NB4 (cell line): ENCODE measurements at regions not wholly inside any gene's neighbourhood (a gene's known extent, or its start where the extent isn't known, plus 50 kb on each side); places are given as distances from the start of the nearest gene placed in this dataset.

Experiments
- POLR2A ChIP-seq: IDR thresholded peaks from 2 replicates; pipeline ENCODE4 v1.6.1; 2011; ENCODE audit warnings: mild to moderate bottlenecking; ENCODE audit not compliant: insufficient read length; ENCODE audit errors: extremely low read depth
- TF ChIP-seq, protein P1 (sequence below): IDR thresholded peaks from one replicate; pipeline ENCODE4 v1.5.1; 2012; ENCODE audit warnings: low read depth, low read length
- TF ChIP-seq, protein P2 (sequence below): IDR thresholded peaks from 2 replicates; pipeline ENCODE4 v1.6.1; 2011; ENCODE audit warnings: low read depth, low read length

DNA sequence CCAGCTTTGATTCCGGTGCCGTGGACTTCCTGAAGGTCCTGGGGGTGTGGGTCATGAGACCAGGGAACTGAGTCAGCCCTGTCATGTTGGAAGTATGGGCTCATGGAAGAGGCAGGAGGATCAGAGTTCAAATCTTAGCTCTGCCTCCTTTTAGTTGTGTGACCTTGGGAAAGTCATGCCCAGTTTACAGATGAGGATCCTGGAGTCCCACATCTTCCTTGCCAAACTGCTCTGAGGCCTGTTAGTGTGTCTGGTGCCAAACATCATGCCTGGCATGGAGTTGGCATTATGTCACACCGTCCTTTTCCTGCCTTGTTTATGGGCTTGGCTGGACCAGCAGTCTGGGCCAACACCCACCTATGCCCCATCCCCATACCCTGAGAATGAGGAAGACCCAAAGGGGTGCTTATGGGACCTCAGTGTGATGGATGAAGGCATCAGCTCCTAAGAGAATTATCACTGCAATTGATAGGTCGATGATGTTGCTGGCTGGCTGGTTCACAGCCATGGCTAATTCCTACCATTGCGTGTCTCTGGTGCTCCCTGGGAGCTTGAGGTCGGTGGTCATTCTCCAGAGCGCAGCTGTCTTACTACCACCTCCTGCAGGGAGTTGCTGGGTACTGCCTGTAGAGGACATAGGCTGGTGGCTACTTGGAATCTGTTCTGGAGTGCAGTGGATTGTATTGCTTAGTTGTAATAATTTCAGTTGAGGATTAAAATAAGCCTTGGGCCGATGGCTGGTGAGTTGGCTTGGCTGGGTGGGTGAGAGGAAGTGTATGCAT lies 140.5 kb upstream of the PITX1 start:
- no peak for TF ChIP-seq POLR2A
- TF ChIP-seq, protein P1, sequence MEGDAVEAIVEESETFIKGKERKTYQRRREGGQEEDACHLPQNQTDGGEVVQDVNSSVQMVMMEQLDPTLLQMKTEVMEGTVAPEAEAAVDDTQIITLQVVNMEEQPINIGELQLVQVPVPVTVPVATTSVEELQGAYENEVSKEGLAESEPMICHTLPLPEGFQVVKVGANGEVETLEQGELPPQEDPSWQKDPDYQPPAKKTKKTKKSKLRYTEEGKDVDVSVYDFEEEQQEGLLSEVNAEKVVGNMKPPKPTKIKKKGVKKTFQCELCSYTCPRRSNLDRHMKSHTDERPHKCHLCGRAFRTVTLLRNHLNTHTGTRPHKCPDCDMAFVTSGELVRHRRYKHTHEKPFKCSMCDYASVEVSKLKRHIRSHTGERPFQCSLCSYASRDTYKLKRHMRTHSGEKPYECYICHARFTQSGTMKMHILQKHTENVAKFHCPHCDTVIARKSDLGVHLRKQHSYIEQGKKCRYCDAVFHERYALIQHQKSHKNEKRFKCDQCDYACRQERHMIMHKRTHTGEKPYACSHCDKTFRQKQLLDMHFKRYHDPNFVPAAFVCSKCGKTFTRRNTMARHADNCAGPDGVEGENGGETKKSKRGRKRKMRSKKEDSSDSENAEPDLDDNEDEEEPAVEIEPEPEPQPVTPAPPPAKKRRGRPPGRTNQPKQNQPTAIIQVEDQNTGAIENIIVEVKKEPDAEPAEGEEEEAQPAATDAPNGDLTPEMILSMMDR, result peak; percentile 28
- TF ChIP-seq, protein P2, sequence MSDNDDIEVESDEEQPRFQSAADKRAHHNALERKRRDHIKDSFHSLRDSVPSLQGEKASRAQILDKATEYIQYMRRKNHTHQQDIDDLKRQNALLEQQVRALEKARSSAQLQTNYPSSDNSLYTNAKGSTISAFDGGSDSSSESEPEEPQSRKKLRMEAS, result no peak
